Hippocampal formation (tissue), 2 donors: ENCODE measurements at regions not wholly inside any gene's neighbourhood (a gene's known extent, or its start where the extent isn't known, plus 50 kb on each side); places are given as distances from the start of the nearest gene placed in this dataset.
"Not testable (repeated sequence)": the region's sequence is repeated elsewhere in the genome, so short reads cannot be mapped to it uniquely, and the experiment has no call there.

Source experiments
- DNase-seq, 2 donors: peaks; one replicate each; lab custom pipeline; 2025; lab: John Stamatoyannopoulos, UW

DNA sequence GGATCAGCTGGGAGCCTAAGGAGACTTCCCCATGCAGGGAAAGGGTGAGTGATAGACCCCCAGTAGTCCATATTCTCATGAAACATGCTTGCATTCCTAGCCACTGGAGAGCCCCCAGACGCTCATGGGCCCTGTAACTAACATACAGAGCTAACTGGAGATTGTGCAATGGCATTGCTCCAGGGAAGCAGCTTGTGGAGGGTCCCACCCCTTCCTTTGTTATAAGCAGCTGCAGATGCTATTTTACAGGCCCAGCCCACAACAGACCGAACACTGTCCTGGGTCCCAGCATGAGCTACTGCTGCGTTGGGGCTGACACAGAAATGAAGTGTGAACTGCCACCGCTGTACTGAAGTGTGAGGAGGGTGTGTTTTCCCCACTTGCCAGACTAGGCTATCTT is 1465.7 kb upstream of the DIAPH2 start:
- DNase-seq: no peak

GRCh38 chrX:95248386-95248785 is 1436.3 kb upstream of the DIAPH2 start:
- no peak for DNase-seq

- DNase-seq: no peak
Observed at GRCh38 chrX:95290455-95290854, 1394.2 kb upstream of the DIAPH2 start.

GRCh38 chrX:95291561-95291960 is 1393.1 kb upstream of the DIAPH2 start:
- DNase-seq: no peak

DNA sequence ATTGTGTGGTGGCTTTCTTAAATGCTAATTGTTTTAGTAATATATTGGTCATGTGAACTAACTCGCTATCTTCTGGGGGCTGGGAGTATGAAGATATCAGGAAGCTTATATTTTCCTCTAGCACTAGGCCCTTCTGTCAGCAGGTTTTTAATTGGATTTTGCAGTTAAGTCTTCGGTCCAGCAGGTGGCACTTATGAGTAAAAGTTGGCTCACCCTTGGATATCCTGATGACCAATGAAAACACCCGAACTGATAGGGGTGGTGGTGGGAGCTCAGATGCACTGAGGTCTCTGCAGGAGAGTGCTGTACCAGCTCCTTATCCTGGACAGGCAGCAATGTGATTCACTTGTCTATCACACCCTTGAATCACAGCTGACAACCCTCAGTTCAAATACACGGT is 1365.8 kb upstream of the DIAPH2 start:
- DNase-seq: no peak

DNA sequence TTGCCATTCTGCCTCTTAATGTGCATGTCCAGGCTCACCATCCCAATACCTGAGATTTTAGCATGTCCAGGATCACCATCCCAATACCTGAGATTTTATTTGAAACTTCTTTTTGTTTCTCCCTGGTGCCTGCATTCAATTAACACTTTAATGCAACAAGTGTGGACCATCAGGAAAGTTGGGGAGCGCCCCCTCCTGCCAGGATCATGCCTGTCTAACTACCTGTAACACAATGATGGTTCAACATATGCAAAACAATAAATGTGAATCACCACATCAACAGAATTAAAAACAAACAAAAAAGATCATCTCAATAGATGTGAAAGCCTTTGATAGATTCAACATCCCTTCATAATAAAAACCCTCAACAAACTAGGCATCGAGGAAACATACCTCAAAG is 1359.5 kb upstream of the DIAPH2 start:
- no peak for DNase-seq

GRCh38 chrX:95330292-95330691 is 1354.3 kb upstream of the DIAPH2 start:
- DNase-seq: no peak

GRCh38 chrX:95332530-95332929 is 1352.1 kb upstream of the DIAPH2 start:
- no peak for DNase-seq

DNA sequence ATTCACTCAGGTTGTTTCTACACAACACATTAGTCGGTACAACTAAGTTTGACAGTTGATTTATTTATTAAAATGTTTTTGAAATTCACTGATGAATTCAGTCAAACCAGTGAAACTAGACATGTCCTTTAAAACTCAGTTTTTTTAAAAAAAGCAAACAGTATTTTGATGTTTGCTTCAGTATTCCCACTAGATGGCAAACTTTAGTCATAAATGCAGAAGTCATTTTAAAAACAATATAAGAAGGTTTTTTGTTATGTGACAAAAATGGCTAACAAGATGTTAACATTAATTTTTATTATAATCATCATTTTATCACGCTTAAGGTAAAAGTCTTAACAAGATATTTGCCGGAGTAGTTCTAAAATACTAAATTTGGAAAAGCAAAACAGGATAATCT is 1337.8 kb upstream of the DIAPH2 start:
- peak in 1 of 2 donors; percentile 1 for DNase-seq

DNA sequence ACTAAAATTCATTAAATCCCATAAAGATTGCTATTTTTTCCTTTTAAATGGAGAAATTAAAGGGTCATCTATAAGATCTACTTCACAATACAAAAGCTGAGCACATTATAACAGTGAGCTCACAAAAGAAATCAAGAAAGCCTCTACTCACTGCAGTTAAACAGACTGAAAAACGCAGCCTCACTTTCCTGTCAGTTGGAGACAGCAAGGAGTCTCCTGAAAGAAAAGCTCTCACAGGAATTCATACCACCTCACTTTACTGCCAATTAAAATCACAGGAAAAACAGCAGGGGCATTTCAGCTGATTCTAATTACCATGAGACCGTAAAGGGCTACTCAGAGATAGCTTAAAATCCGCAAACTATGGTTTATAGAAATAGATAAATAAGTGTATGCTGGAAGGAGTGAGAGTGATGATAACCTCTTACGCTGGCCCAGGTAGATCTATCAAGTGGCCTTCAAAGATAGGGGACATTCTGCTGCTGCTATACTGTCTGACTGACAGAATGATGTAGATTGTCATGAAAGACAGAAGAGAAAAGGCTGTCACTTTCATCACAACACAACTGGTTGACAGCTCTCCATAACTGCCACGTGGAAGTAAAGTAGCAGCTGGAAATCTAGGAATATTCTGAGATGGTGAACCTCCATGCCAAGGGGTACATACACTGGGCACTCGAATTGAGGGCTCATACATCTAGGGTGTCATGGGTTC is 1333.7 kb upstream of the DIAPH2 start:
- no peak for DNase-seq

- no peak for DNase-seq
Observed at GRCh38 chrX:95367286-95367685, 1317.4 kb upstream of the DIAPH2 start.

DNA sequence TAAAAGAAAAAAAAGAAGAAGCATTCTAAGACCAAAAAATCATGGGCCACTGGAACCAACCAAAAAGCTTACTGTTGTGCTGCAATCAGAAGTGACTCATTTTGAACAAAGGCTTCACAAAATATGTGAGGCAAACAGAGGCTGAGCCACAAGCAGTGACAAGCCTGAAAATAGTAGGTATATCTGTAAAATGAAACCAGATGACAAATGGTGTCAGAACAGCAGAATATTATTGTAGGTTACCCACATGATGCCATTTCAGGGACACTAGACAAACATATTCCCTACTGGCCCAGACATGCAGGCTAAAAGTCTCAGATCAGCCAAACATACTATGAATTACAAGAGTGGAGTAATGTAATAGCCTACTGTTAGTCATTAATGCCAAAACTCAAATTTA is 1301.8 kb upstream of the DIAPH2 start:
- DNase-seq: no peak

DNA sequence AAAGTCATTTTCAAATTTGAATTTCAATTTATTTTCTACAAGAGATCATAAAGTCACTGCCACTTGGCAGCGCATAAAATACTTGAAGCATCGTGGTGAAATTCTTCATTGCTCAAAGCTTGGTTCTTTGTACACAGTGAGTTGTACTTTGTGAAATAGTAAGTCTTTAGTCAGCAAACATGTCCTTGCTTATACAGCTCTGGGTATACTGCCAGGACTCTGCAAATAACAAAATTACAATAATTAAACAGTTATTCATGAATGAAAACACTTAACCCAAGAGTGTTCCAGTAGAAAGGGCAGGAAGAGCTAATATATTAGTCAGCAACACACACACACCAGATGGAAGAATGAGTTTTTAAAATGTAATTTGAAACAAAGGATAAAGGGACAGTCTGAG is 1300.9 kb upstream of the DIAPH2 start:
- DNase-seq: no peak

DNA sequence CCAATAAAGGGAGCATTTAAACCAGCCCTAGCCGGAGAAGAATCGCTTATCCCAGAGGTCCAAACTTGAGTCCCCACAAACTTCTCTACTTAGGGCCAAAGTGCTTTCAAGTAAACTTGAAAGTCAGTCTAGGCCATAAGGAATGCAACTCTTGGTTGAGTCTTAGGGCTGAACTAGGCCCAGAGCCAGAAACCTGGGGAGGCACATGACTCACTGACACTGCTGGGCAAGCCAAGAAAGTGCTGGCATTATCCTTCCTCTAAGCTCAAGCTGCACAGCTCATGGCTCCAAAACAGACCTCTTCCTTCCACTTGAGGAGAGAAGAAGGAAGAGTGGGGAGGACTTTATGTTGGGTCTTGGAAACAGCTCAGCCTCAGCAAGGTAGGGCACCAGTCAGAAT is 1257.3 kb upstream of the DIAPH2 start:
- no peak for DNase-seq

GRCh38 chrX:95435198-95435597 is 1249.4 kb upstream of the DIAPH2 start:
- no peak for DNase-seq

DNA sequence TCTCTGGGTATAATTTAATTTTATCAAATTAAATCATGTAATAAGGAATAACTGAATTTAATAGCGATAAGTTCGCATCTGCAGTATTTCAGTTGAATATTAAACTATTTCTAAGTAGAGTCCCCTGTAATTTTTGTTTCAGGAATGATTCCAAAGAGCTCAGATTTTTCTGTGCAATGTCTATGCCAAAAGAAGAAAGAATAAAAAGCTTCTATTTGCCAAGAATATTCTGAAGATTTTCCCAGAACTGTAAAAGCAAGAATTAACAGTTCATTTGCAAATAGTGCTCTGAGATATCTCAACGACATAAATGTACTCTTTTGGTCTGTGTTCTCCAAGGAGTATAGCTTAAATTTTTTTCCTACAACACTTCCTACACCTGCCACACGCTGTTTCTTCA is 1242.8 kb upstream of the DIAPH2 start:
- DNase-seq: no peak

GRCh38 chrX:95484781-95485180 is 1199.9 kb upstream of the DIAPH2 start:
- no peak for DNase-seq

DNA sequence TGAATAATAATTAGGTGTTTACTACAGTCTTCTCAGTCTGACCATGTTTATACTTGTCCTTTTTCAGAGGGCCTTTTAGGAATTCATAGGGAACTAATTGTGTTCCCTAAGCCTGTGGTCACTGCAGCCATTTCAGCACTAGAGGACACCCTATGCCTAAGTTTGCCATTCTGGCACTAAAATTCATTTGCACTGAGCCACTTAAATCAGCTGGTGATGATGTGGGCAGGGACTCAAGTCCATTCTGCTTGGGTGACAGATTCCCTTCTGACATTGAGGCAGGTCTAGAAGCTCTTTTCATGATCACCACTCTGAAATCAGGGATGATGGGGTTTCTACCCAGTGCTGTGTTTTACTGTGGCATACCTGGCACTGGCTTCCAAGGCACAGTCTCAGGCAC is 1178.9 kb upstream of the DIAPH2 start:
- no peak for DNase-seq

DNA sequence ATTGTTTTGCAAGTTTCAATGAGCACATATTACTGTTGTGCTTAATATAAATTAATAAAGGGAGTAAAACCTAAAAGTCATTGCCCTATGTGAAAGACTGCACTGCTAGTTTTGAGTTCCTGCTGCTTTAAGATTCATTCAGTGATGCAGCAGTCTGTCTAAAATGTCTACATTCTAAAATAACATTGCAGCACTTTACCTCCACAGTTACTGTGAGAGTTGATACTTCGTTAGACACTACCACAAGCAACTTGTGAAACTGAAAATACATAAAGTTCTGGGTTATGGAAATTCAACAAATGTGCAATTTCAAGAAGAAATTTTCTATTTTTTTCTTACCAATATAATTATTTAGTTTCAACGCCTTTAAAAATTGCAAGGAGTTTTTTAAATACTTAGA is 1175.2 kb upstream of the DIAPH2 start:
- DNase-seq: no peak

- DNase-seq: not testable (repeated sequence)
Observed at GRCh38 chrX:95524018-95524417, 1160.6 kb upstream of the DIAPH2 start.

- DNase-seq: no peak
Observed at GRCh38 chrX:95536111-95536510, 1148.5 kb upstream of the DIAPH2 start.

- no peak for DNase-seq
Observed at GRCh38 chrX:95536661-95537060, 1148.0 kb upstream of the DIAPH2 start.

- DNase-seq: no peak
Observed at GRCh38 chrX:95539041-95539440, 1145.6 kb upstream of the DIAPH2 start.

DNA sequence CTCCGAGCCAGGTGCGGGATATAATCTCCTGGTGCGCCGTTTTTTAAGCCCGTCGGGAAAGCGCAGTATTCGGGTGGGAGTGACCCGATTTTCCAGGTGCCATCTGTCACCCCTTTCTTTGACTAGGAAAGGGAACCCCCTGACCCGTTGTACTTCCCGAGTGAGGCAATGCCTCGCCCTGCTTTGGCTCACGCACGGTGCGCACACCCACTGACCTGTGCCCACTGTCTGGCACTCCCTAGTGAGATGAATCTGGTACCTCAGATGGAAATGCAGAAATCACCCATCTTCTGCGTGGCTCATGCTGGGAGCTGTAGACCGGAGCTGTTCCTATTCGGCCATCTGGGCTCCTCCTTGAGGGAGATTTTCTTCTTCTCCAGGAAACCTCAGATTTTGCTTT is 1135.1 kb upstream of the DIAPH2 start:
- DNase-seq: not testable (repeated sequence)
